Suppressor macrophage treated with lipopolysaccharide for 1 hour (primary cell): ENCODE measurements at regions not wholly inside any gene's neighbourhood (a gene's known extent, or its start where the extent isn't known, plus 50 kb on each side); places are given as distances from the start of the nearest gene placed in this dataset.
A peak's percentile ranks its signal among the peaks of the same experiment; 100 is the strongest.

ENCODE experiments used
- DNase-seq, 3 donors: peaks; one replicate each; pipeline ENCODE4 v3.0.0-alpha.2; 2020 to 2022

- no peak for DNase-seq
Observed at GRCh38 chr2:226364217-226364616, 435.4 kb downstream of the IRS1 start.

GRCh38 chr2:226362980-226363379 is 436.6 kb downstream of the IRS1 start:
- no peak for DNase-seq

- no peak for DNase-seq
Observed at GRCh38 chr2:226360658-226361057, 439.0 kb downstream of the IRS1 start.

- DNase-seq, result no peak
Observed at GRCh38 chr2:226358688-226359087, 440.9 kb downstream of the IRS1 start.

GRCh38 chr2:226357816-226358215 is 441.8 kb downstream of the IRS1 start:
- DNase-seq, result no peak

- no peak for DNase-seq
Observed at GRCh38 chr2:226355600-226355999, 444.0 kb downstream of the IRS1 start.

- DNase-seq, result no peak
Observed at GRCh38 chr2:226354434-226354833, 445.2 kb downstream of the IRS1 start.

GRCh38 chr2:226352941-226353560 is 446.6 kb downstream of the IRS1 start:
- DNase-seq, result no peak

- no peak for DNase-seq
Observed at GRCh38 chr2:226351711-226352110, 447.9 kb downstream of the IRS1 start.

- DNase-seq, result no peak
Observed at GRCh38 chr2:226339616-226340015, 460.0 kb downstream of the IRS1 start.

- DNase-seq, result no peak
Observed at GRCh38 chr2:226338825-226339224, 460.8 kb downstream of the IRS1 start.

GRCh38 chr2:226337941-226338600 is 461.5 kb downstream of the IRS1 start:
- DNase-seq, result no peak

GRCh38 chr2:226336283-226336682 is 463.3 kb downstream of the IRS1 start:
- no peak for DNase-seq

GRCh38 chr2:226334981-226335720 is 464.5 kb downstream of the IRS1 start:
- no peak for DNase-seq

GRCh38 chr2:226333388-226333787 is 466.2 kb downstream of the IRS1 start:
- DNase-seq, result peak; percentile 70 to 88 (median 86)

GRCh38 chr2:226330206-226330605 is 469.4 kb downstream of the IRS1 start:
- no peak for DNase-seq

GRCh38 chr2:226329180-226329579 is 470.4 kb downstream of the IRS1 start:
- DNase-seq, result no peak

- DNase-seq, result no peak
Observed at GRCh38 chr2:226327830-226328229, 471.8 kb downstream of the IRS1 start.

- DNase-seq, result peak; percentile 26 to 54 (median 47)
Observed at GRCh38 chr2:226325526-226325925, 474.1 kb downstream of the IRS1 start.

GRCh38 chr2:226320076-226320948 is 479.3 kb downstream of the IRS1 start:
- no peak for DNase-seq

GRCh38 chr2:226317970-226318369 is 481.6 kb downstream of the IRS1 start:
- no peak for DNase-seq

GRCh38 chr2:226313060-226313459 is 486.6 kb downstream of the IRS1 start:
- DNase-seq, result no peak

GRCh38 chr2:226312155-226312554 is 487.5 kb downstream of the IRS1 start:
- DNase-seq, result no peak
